GM19351 (cell line): ENCODE measurements at regions not wholly inside any gene's neighbourhood (a gene's known extent, or its start where the extent isn't known, plus 50 kb on each side); places are given as distances from the start of the nearest gene placed in this dataset.
A peak's percentile ranks its signal among the peaks of the same experiment; 100 is the strongest.

ENCODE experiments used
- ATAC-seq: cut with Tn5 transposase; IDR thresholded peaks from one replicate; pipeline ENCODE4 v1.9.1; 2021; ENCODE audit warnings: mild to moderate bottlenecking, moderate library complexity; ENCODE audit not compliant: unreplicated experiment

DNA sequence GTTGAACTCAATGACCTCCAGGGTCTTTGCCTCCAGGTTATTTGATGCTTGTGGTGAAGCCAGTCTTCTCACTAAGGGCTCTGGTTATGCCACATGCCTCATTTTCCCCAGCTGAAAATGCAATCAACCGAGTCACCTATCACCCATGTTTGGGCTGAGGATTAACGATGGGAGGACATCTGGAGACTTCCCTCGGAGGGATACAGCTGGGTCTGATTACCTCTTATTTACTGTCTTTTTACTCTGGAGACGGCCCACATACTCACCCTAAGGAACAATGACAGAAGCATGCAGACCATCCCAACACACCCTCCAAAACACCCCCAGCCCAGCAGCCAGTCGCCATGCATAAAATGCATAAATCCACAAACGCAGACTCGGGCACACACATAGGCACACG is 187.4 kb downstream of the OPA1 start:
- no peak for ATAC-seq

GRCh38 chr3:193780810-193781478 is 187.9 kb downstream of the OPA1 start:
- no peak for ATAC-seq

DNA sequence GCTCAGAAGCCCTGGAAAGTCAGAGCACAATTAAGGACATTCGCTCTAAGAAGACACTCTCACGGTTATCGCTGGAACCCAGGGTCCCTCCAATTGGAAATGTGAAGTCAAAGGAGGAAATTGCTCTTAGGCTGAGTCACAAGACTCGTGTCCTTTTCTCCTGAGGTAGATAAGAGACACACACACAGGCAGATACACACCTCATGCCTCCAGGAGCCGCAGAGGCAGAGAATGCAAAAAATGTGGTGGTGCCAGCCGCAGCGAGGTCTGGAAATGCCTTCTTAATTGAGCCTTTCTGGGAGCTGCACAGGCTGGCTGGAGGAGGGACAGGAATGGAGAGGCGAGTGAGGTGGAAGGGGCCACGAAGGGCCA is 189.3 kb downstream of the OPA1 start:
- ATAC-seq = no peak

DNA sequence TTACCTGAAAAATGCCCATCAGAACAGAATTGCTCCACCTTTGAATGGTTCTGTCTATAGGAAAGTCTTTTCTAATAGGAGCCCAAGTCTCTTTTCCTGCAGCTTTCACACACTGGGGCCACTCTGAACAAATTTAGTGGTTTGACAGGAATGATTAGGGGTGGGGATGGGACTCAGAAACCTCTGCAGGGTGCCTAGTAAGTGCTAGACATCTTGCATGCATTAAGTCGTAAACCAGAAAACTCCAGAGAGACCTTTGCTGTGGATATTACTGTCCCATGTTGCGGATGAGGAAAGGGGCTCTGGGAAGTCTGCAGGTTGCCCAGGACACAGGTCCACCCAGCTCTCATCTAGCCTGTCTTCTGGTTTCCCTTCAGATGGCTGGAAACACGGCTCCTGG is 189.7 kb downstream of the OPA1 start:
- no peak for ATAC-seq

DNA sequence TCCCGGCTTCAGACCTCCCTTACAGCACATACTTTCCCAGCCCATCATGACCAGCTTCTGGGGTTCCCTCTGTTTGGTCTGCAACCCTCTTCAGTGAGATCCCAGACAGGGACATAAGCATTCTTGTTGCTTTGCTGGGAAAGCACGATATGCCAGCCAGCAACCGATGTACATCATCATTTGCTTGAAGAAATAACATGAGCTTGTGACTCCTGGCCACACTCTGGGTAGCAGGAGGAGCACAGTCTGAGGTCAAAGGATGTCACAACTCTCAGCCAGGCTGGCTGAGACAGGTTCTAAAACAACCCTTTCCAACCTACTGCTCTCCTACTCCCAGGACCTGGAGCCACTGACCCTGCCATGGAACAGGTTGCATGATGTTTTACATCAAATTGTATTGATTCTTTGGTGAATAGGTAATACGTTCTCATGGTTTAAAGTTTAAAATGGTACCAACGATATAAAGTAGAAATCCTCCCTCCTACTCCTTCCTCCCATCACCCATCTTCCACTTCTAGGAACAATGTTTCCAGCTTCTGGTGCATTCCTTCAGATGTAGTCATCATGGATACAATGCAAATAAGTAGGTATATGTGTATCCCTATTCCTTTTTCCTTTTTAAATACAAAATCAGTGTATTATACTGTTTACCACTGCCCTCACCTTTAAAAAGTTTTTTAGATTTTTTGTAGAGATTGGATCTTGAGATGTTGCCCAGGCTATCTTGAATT is 190.3 kb downstream of the OPA1 start:
- ATAC-seq = no peak

DNA sequence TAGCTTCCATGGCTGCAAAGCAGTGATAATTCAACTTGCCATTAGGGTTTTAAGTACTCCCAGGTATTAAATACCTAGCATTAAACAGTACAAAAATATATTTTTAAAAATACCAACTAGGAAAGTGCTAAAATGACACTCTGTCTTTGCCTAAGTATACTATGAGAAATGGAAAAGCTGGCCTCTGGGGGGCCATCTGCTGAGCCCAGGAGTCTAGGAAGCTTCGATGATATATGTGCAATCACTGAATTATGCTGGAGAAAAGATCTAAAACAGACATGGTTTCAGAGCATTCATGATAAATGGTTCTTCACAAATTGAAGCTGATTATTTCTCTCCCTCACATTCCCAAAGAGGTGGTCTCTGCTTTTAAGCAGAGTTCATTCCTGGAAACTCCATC is 191.8 kb downstream of the OPA1 start:
- ATAC-seq = no peak

DNA sequence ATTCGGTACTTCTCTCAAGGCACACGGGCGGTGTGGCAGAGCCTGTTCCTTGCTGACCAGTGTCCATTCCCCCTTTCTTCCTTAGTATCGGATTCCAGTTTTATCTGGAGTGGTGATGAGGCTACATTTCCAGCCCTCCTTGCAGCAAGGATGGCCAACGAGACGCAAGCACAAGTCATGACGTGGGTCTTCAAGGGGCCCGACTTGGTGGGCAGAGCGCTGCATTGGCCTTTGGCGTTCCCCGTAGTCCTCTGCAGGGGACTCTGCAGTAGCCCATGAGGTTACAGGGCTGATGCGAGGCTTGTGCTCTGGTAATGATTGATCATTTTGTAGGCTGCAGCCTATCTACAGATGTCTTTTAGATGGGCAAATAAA is 194.5 kb downstream of the OPA1 start:
- ATAC-seq = no peak

- peak; percentile 98 for ATAC-seq
Observed at GRCh38 chr3:193788189-193788991, 195.4 kb downstream of the OPA1 start.

DNA sequence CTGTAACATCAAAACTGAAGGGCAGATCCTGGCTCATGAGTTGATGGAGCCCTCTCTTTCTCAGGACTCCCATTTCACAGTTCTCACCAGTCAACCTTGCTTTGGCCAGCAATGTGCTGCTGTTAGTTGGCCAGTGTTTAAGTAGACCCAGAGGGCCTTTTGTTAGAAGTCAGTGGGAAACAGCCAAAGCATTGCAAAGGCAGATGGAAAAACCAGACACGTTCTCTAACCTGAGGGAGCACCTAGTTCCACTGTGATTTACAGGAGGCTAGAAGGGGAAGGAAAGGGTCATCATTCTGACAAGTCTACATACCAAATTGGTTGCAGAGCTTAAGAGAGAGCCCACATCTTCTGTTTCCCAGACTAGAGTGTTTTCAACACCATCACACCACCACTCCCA is 196.4 kb downstream of the OPA1 start:
- ATAC-seq = no peak

- no peak for ATAC-seq
Observed at GRCh38 chr3:193790086-193790990, 197.3 kb downstream of the OPA1 start.

DNA sequence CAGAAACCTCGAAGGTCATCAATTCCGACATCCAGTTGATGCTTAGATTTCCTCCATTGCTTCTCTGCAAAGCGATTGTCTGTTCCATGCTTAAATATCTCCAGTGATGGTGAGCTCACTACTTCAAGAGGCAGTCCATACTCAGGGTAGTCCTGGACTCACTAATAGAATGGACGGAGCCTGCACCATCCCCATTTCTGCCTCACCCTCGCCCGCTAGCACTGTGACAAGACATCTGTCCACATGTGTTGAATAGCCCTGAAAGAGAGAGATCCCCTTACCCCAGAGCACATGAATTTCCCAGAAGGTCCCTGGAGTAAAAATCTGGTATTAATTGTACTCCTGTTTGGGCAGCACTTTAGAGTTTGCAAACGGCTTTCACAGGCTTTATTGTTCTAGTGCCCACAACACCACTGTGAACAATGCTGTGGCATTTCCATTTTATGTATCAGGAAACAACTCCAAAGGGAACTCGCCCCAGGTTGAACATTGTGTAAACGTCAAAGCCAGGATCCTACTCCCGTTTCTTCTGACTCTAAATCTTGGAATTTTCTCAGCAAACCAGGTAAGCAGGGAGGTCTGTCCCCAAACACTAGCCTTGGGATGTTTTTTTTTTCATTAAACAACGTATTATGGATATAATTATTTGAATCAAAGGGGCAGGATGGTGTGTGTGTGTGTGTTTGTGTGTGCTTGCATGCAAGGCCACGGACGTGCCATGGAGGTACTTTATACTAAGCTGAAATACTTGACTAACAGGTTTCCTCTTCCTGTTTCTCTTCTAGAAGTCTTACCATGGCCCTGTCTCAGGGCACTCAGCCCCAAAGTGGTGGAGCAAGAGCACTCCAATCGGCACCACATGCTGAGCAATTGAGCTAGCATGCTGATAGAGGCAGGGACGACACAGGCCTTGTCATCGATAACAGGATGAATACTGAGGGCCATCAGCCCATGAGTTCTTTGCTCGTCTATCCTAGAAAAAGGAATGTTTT is 198.3 kb downstream of the OPA1 start:
- no peak for ATAC-seq

GRCh38 chr3:193793123-193793522 is 200.1 kb downstream of the OPA1 start:
- no peak for ATAC-seq

DNA sequence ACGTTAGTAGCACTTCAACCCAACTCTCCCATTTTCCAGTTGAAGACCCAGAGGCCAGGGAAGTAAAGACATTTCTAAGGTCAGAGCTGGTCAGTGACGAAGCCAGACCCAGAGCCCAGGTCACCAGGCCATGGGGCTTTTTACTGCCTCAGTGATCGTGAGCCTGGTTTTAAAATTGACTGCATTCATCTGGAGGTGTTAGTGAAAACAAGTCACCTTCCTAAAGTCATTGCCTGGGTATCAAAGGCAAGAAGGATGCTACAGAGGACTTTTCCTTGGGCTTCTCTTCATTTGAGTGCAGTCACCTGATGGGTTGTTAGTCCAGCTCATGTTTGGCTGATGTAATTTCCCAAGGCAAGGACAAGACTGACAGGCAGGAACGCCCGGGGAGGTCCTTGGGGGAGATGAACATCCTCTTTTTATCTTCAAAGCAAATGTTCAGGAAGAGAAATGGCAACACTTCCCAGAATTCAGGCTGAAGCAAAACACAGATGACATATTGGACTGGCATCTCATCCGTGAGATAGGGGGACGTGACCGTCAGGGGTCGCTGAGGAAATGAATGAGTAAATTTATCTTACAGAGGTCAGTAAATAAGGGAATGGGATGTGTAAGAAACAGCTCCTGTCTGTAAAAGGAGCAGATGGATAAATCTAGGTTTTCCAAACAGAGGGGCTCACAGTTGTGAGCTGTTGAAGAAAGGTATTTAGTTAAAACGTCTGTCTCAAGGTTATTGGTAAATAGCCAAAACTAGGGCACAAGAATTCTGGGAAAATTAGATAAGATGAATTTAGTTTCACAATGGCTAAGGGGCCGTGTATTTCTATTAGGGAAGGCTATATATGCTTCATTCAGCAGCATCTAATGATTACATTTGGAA is 201.2 kb downstream of the OPA1 start:
- no peak for ATAC-seq

DNA sequence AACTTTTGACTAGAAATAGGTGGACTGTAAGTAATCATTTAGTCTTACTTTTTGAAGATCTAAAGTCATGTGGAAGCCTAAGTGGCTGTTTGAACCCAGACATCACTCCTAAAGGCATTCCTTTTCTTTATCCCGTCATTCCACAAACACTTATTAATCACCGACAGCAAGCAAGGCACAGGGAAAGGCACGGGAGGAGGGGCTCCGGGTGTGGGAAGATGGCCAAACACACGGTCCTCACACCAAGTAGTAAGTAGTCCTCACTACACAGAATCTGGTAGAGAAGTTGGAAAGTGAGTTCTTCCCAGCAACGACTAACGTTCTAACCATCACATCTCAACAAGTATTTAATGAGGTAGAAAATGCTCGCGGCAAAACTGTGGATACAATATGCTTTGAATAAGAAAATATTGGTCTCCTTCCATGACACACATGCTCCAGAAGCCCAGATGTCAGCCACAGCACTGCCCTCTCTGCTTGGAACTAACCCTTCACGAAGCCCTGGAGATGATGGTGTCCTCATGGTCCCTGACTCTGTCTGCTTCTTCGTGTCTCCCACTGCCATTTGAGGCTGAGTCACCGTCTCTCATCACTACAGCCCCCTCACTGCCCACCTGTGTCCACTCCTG is 202.2 kb downstream of the OPA1 start:
- ATAC-seq = no peak

GRCh38 chr3:193796089-193796488 is 203.1 kb downstream of the OPA1 start:
- ATAC-seq = no peak

DNA sequence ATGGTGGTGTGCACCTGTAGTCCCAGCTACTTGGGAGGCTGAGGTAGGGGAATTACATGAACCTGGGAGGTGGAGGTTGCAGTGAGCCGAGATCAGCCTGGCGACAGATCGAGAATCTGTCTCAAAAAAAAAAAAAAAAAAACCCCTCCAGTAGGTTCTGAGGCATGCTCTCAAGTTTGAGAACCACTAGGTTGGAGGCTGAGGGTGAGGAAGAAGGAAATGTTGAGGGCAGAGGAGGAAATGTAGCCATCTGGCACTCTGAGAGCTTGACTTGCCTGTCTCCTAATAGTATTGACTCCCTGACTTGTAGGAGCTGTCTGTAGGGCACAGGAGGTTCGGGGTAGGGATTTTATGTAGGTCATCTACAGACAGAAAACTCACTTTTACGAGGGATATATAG is 204.6 kb downstream of the OPA1 start:
- ATAC-seq = no peak

DNA sequence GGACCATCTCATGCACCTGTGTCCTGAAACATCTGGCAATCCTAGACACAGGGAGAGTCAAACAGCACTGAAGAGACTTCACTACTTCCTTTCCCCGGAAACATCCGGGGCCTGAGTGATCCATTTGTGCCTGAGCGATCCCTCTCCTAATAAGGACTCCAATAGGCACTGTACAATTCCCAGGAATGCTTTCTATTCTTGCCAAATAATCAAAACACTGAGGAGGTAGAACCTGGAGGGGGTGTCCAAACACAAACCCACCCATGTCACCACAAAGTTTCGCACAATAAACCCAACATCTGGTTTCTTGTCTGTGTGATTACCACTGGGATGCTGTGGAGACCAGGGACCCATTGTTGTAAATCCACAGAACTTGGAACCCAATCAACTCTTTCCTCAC is 205.0 kb downstream of the OPA1 start:
- ATAC-seq = no peak
